Rectal smooth muscle tissue (tissue), 1 donor: ENCODE measurements at regions not wholly inside any gene's neighbourhood (a gene's known extent, or its start where the extent isn't known, plus 50 kb on each side); places are given as distances from the start of the nearest gene placed in this dataset.

Source experiments
- H3K27ac ChIP-seq: one replicate; pipeline ENCODE4 v1.7.0; 2013; ENCODE audit warnings: low read depth, low read length, inconsistent platforms
- H3K27me3 ChIP-seq: one replicate; pipeline ENCODE4 v1.7.0; 2013; ENCODE audit warnings: low read length; ENCODE audit not compliant: control insufficient read depth, insufficient read depth
- H3K36me3 ChIP-seq: one replicate; pipeline ENCODE4 v1.7.0; 2013; ENCODE audit warnings: low read length; ENCODE audit not compliant: control insufficient read depth, insufficient read depth
- H3K4me1 ChIP-seq: one replicate; pipeline ENCODE4 v1.7.0; 2013; ENCODE audit warnings: low read length; ENCODE audit not compliant: control insufficient read depth, insufficient read depth
- H3K4me3 ChIP-seq: one replicate; pipeline ENCODE4 v1.7.0; 2013; ENCODE audit warnings: low read length
- H3K9ac ChIP-seq: one replicate; pipeline ENCODE4 v1.7.0; 2013; ENCODE audit warnings: low read length

DNA sequence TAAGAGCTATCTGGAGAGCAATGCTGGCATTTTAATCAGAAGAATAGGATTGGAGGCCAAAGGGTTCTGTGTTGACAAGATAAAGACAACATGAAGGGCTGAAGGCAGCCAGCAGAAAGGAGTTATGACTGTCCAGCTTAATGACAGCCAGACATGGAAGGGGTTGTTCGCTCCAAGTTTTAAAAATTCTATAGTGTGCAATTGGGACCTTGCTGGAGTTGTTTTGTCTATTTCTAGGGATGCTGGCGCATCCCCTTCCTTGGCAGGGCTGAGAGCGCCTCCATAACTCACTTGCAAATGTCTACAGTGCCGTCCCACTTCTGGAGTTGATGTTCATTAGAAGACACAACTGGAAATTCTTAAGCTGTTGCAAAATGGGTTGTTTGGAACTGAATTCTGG, 200.7 kb downstream of the TLE3 start:
- no peaks in the 10 kb centered on the region for H3K36me3 ChIP-seq
- no peak overlapping the region for H3K9ac ChIP-seq
- no peaks in the 10 kb centered on the region for H3K27me3 ChIP-seq
- peaks cover 2% of the 10 kb centered on the region for H3K4me1 ChIP-seq
- no peak overlapping the region for H3K4me3 ChIP-seq
- H3K27ac ChIP-seq, result no peak overlapping the region

DNA sequence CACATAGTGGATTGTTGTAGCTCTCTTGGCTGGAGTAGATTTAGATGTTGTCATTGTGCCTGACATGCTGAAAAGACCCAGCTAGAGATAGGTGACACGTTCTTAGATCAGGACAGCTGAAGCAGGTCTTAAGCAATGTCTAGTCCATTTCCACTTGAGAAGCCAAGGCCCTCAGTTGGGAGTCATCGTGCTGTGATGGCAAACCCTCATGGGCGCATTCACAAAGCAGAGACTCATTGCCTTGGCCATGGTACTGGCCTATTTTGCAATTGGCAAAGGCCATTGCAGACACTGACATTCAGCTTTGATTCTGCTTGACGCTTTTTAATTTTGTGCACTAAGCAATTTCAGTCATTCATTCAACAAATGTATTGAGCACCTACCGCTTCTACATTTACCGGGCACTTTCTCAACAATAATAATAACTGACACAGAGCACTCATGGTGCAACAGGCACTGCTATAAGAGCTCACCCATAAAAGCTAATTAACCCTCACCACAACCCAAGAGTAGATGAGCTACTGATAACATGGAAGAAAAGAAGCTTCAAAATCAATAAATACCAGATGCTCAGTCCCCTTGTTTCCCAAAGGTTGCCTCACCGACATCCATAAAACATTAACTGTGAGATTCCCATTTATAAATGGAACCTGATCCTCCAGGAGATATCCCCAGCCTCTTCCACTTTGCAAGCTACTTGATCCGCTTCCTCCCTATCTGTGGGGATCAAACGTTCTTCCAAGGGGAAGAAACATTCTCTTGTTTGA, 200.1 kb downstream of the TLE3 start:
- H3K9ac ChIP-seq, result no peak overlapping the region
- no peak overlapping the region for H3K27ac ChIP-seq
- peaks cover 2% of the 10 kb centered on the region for H3K4me1 ChIP-seq
- H3K36me3 ChIP-seq, result no peaks in the 10 kb centered on the region
- no peak overlapping the region for H3K4me3 ChIP-seq
- H3K27me3 ChIP-seq, result no peaks in the 10 kb centered on the region

DNA sequence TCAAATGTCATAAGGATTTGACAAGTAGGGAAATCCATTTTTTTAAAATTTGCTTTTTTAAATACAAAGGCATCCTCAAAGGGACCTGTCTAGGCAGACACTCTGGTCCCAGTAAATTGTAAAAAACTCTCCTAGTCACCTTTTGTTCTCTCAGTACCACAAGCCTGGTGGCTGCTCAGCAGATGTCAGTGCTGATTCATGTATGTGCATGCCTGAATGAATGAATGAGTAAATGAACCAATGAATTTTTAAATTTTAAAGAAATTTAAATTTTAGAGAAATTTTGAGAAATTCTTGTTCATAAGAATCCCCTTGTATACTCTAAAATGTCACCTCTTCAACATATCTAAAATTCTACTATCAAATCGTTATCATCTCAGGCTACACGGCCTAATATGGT, 199.5 kb downstream of the TLE3 start:
- Histone ChIP-seq H3K36me3 (no peaks in the 10 kb centered on the region), H3K27me3 (no peaks in the 10 kb centered on the region), H3K4me1 (peaks cover 2% of the 10 kb centered on the region), H3K27ac (no peak overlapping the region), H3K9ac (no peak overlapping the region), H3K4me3 (no peak overlapping the region)

DNA sequence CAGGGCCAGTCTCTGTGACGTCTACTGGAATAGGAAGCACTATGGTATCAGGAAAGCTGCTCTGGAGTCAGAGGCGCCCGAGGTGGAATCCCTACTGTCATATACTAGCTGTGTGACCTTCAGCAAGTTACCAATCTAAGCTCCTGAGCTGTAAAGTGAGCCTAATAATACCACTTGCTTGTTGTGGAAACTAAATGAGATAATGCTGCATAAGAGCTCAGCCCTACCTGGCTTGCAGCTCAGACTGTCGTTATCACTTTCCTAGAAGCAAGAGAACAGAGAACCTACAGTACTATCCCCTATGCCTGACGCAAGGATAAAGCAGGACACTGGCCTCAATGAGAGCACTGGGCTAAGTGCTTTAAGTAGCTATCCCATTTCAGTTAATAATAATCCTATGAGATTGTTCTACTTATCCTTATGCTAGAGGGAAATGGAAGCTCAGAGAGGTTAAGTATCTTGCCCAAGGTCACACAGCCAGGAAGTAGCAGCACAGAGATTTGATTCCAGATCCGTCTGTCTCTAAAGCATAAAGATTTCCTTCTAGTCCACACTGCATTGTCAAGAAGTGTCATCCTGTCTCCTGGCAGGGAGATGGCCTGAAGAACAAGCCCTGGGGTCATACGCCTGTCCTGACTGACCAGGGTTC, 195.2 kb downstream of the TLE3 start:
- H3K9ac ChIP-seq, result no peak overlapping the region
- H3K27me3 ChIP-seq, result no peaks in the 10 kb centered on the region
- no peaks in the 10 kb centered on the region for H3K36me3 ChIP-seq
- H3K4me3 ChIP-seq, result no peak overlapping the region
- no peaks in the 10 kb centered on the region for H3K4me1 ChIP-seq
- no peak overlapping the region for H3K27ac ChIP-seq

DNA sequence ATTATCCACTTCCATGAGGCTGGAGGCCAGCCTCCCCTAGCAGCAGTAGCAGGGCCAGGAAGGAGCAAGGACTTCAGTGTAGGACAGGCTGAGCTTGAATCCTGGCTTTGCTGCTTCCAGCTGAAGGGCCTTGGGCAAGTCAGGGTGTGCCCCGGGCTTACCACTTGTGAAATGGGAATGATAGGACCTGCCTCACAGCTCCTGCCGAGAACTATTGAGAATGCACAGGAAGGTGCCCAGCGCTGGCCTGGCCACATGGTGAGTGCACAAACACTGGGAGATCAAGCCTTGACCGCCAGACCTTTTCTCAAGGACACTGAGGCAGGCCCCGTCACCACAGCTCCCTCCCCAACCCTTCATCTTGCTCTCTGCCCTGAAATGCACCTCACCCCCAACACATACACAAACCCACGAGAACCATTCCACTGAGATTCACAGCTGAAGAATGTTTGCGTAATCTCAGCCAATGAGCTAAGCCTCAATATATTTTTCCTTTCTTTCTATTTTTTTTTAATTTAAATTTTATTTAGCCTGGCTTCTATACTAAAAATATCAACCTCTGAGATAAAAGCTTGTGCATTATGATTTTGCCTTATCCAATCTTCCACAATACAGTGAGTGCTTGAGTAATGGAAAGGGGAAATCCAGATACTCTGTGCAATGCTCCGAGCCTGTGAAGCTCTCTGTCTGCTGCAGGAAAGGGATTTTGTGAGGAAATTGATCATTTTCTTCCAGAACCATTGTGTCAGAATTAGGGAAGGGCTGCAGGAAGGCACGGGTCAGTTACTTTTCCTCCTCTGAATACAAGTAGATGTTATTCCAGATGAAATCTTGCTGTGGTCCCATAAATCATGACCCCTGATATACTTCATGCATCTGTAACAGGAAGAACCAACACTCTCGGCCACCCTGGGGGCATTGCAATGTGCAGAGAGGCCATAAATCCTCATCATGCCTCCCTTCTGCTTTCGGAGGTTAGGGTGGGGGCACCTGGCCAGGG, 193.9 kb downstream of the TLE3 start:
- no peaks in the 10 kb centered on the region for H3K4me1 ChIP-seq
- no peak overlapping the region for H3K9ac ChIP-seq
- H3K27me3 ChIP-seq, result no peaks in the 10 kb centered on the region
- H3K27ac ChIP-seq, result no peak overlapping the region
- no peak overlapping the region for H3K4me3 ChIP-seq
- no peaks in the 10 kb centered on the region for H3K36me3 ChIP-seq

- Histone ChIP-seq H3K36me3 (no peaks in the 10 kb centered on the region), H3K27me3 (no peaks in the 10 kb centered on the region), H3K4me3 (no peak overlapping the region), H3K4me1 (no peaks in the 10 kb centered on the region), H3K9ac (no peak overlapping the region), H3K27ac (no peak overlapping the region)
Measured at GRCh38 chr15:69906256-69907185, 191.2 kb downstream of the TLE3 start.

- H3K36me3 ChIP-seq, result no peaks in the 10 kb centered on the region
- H3K27me3 ChIP-seq, result no peaks in the 10 kb centered on the region
- no peak overlapping the region for H3K4me3 ChIP-seq
- H3K9ac ChIP-seq, result no peak overlapping the region
- H3K27ac ChIP-seq, result no peak overlapping the region
- H3K4me1 ChIP-seq, result no peaks in the 10 kb centered on the region
Measured at GRCh38 chr15:69908060-69908459, 189.7 kb downstream of the TLE3 start.

- H3K36me3 ChIP-seq, result no peaks in the 10 kb centered on the region
- no peaks in the 10 kb centered on the region for H3K4me1 ChIP-seq
- no peak overlapping the region for H3K9ac ChIP-seq
- H3K27me3 ChIP-seq, result no peaks in the 10 kb centered on the region
- H3K4me3 ChIP-seq, result no peak overlapping the region
- H3K27ac ChIP-seq, result no peak overlapping the region
Measured at GRCh38 chr15:69908590-69909420, 188.9 kb downstream of the TLE3 start.

DNA sequence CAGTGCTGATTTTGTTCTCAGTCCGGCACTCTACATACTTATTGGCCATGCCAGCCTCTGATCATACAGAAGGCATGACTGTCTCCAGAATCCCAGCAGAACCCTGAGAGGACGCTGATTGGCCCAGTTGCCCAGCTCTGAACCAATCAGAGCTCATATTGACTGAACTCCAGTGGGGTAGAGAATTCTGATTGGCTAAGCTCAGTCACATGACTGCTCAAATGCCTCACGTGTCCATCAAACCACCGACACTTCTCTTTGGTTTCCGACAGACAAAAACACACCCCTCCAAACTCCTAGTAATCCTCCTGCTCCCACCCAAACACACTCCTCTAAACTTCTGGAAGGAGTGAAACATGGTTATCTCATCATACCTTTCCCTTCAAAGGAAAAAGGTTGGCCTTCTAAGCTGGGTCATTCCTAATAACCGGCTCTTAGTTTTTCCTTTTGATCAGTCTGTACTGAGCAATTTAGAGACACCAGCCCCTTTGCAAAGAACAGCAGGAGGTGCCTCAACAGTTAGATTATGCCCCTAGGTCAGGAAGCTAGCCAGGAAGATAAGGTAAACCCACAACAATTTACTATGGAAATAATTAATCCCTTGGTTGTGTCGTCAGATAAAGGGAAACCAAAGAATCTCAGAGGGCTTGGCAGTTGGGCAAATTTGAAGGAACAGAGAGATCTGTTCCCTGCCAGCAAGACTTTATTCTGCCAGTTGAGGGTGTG, 187.8 kb downstream of the TLE3 start:
- Histone ChIP-seq H3K4me1 (no peaks in the 10 kb centered on the region), H3K4me3 (no peak overlapping the region)

GRCh38 chr15:69910514-69910913, 187.2 kb downstream of the TLE3 start:
- H3K27ac ChIP-seq, result no peak overlapping the region
- no peak overlapping the region for H3K9ac ChIP-seq
- no peaks in the 10 kb centered on the region for H3K4me1 ChIP-seq
- no peaks in the 10 kb centered on the region for H3K36me3 ChIP-seq
- H3K4me3 ChIP-seq, result no peak overlapping the region
- no peaks in the 10 kb centered on the region for H3K27me3 ChIP-seq

More for the DNA sequence above, 187.8 kb downstream of the TLE3 start:
- Histone ChIP-seq H3K36me3 (no peaks in the 10 kb centered on the region), H3K9ac (no peak overlapping the region), H3K27ac (no peak overlapping the region), H3K27me3 (no peaks in the 10 kb centered on the region)
